HepG2 (cell line): ENCODE measurements at regions not wholly inside any gene's neighbourhood (a gene's known extent, or its start where the extent isn't known, plus 50 kb on each side); places are given as distances from the start of the nearest gene placed in this dataset.

Experiments
- ATAC-seq: fragments of 200-7000 bp; cut with Tn5 transposase; 3 replicates; pipeline ENCODE4 v1.9.1; 2020; ENCODE audit warnings: mild to moderate bottlenecking, moderate library complexity
- BruUV-seq: library from RNA; stranded (reverse); fragments of 400-500 nt; replicated peaks from 2 replicates; lab custom pipeline; 2021; lab: Mats Ljungman, UMichigan
- CTCF ChIA-PET: fragments of 300-600 bp; formaldehyde crosslinking; extraction: SDS; loops from one replicate; lab custom pipeline; 2021; ENCODE audit warnings: low total read pairs, inconsistent platforms, low intra/inter-chr PET ratio; lab: Yijun Ruan, JAX
- POLR2A ChIA-PET: fragments of 350-600 bp; sonication (Branson Sonifier 250); formaldehyde crosslinking; loops from one replicate; lab custom pipeline; 2020; ENCODE audit warnings: antibody characterized with exemption, inconsistent platforms; lab: Yijun Ruan, JAX
- DNase-seq: peaks from one replicate; pipeline ENCODE4 v3.0.0-alpha.2; 2015; ENCODE audit warnings: low spot score
- FAIRE-seq: peaks from 3 replicates; lab custom pipeline; 2011; peaks lifted over from hg19 to GRCh38; lab: Jason Lieb, UNC
- H2AFZ ChIP-seq: one replicate; pipeline ENCODE4 v1.6.1; 2011; ENCODE audit warnings: low read length, inconsistent platforms
- H3K27ac ChIP-seq: fragments of 300-600 bp; 3 replicates; pipeline ENCODE4 v1.8.0; 2011; ENCODE audit warnings: mixed run types, mild to moderate bottlenecking, mixed read lengths, low read length, inconsistent platforms; ENCODE audit not compliant: insufficient read depth; ENCODE audit errors: extremely low read length
- H3K27me3 ChIP-seq, 2 experiments: fragments of 200-600 bp in 1 of 2; 2 replicates in 1 of 2; 3 replicates in 1 of 2; pipeline versions ENCODE4 v1.6.0 to v1.8.0; 2011; ENCODE audit warnings: low read length in 2 of 2, mild to moderate bottlenecking in 2 of 2, moderate library complexity in 2 of 2, inconsistent platforms in 1 of 2; ENCODE audit not compliant: insufficient read depth in 2 of 2, control insufficient read depth in 1 of 2
- H3K36me3 ChIP-seq, 2 experiments: fragments of 200-600 bp in 1 of 2; replicated peaks in 1 of 2; 2 replicates in 1 of 2; 3 replicates in 1 of 2; pipeline versions ENCODE4 v1.5.1 to v1.8.0; 2011; ENCODE audit warnings: low read length in 2 of 2, inconsistent platforms in 1 of 2; ENCODE audit not compliant: insufficient read depth in 2 of 2, control insufficient read depth in 1 of 2
- H3K4me1 ChIP-seq: 2 replicates; pipeline ENCODE4 v1.5.1; 2012; ENCODE audit warnings: low read length, inconsistent platforms; ENCODE audit not compliant: insufficient read depth
- H3K4me2 ChIP-seq: 2 replicates; pipeline ENCODE4 v1.6.0; 2011; ENCODE audit warnings: low read depth, low read length, inconsistent platforms
- H3K4me3 ChIP-seq, 3 experiments: fragments of 200-600 bp in 1 of 3; sonication (generic), shearing (Covaris generic) in 1 of 3; replicated peaks in 1 of 3; 2 replicates each; pipeline ENCODE4 v1.5.1; 2011 to 2016; ENCODE audit warnings: low read length in 3 of 3, inconsistent platforms in 2 of 3, low read depth in 2 of 3, mild to moderate bottlenecking in 2 of 3, control low read depth in 1 of 3, mixed read lengths in 1 of 3; ENCODE audit not compliant: insufficient read depth in 1 of 3
- H3K79me2 ChIP-seq: one replicate; pipeline ENCODE4 v1.6.1; 2011; ENCODE audit warnings: low read length, inconsistent platforms; ENCODE audit not compliant: insufficient read depth
- H3K9ac ChIP-seq: 2 replicates; pipeline ENCODE4 v1.6.0; 2011; ENCODE audit warnings: mild to moderate bottlenecking, low read depth, low read length, inconsistent platforms; ENCODE audit not compliant: insufficient read depth
- H3K9me3 ChIP-seq: 2 replicates; pipeline ENCODE4 v1.5.1; 2012; ENCODE audit warnings: mild to moderate bottlenecking, low read length
- H4K20me1 ChIP-seq: 2 replicates; pipeline ENCODE4 v1.6.0; 2011; ENCODE audit warnings: inconsistent platforms, mild to moderate bottlenecking, low read length, moderate library complexity; ENCODE audit not compliant: insufficient read depth
- ATAD3A ChIP-seq: sonication (generic); formaldehyde crosslinking; IDR thresholded peaks from 2 replicates; pipeline ENCODE4 v1.4.0; 2020; ENCODE audit warnings: missing genetic modification reagents
- CTCF ChIP-seq: sonication (generic); formaldehyde crosslinking; IDR thresholded peaks from 2 replicates; pipeline ENCODE4 v1.5.0; 2020; ENCODE audit warnings: mild to moderate bottlenecking, missing genetic modification reagents, moderate library complexity
- DNMT3B ChIP-seq: conservative IDR thresholded peaks from 2 replicates; pipeline ENCODE4 v1.6.1; 2016; ENCODE audit warnings: missing biosample characterization, control low read depth
- EHMT2 ChIP-seq: fragments of 200-600 bp; sonication (generic); IDR thresholded peaks from 2 replicates; pipeline ENCODE4 v1.7.0; 2017; ENCODE audit warnings: antibody characterized with exemption, low read depth, low read length, borderline replicate concordance
- HDAC1 ChIP-seq: sonication (generic); formaldehyde crosslinking; IDR thresholded peaks from 2 replicates; pipeline ENCODE4 v1.5.1; 2020; ENCODE audit warnings: mild to moderate bottlenecking, missing genetic modification reagents
- MAF1 ChIP-seq: sonication (generic); formaldehyde crosslinking; IDR thresholded peaks from 2 replicates; pipeline ENCODE4 v1.5.0; 2020; ENCODE audit warnings: missing genetic modification reagents, borderline replicate concordance
- MTF2 ChIP-seq: sonication (generic); formaldehyde crosslinking; IDR thresholded peaks from 2 replicates; pipeline ENCODE4 v1.5.0; 2020; ENCODE audit warnings: missing genetic modification reagents, borderline replicate concordance
- SMC3 ChIP-seq: IDR thresholded peaks from 2 replicates; pipeline ENCODE4 v1.6.1; 2011; ENCODE audit warnings: low read length, improper control_type of control experiment
- SP5 ChIP-seq: IDR thresholded peaks from 2 replicates; pipeline ENCODE4 v1.6.1; 2016; ENCODE audit warnings: low read depth, borderline replicate concordance
- STAG1 ChIP-seq: sonication (generic); formaldehyde crosslinking; IDR thresholded peaks from 2 replicates; pipeline ENCODE4 v1.4.0; 2020; ENCODE audit warnings: missing genetic modification reagents
- THAP11 ChIP-seq: IDR thresholded peaks from 2 replicates; pipeline ENCODE4 v1.6.1; 2016; ENCODE audit warnings: missing biosample characterization, missing genetic modification reagents
- YY1 ChIP-seq: IDR thresholded peaks from 2 replicates; pipeline ENCODE4 v1.6.1; 2011; ENCODE audit warnings: low read length, low read depth, moderate library complexity, mild to moderate bottlenecking; ENCODE audit not compliant: insufficient read depth, insufficient replicate concordance
- ZNF235 ChIP-seq: sonication (generic); formaldehyde crosslinking; IDR thresholded peaks from 2 replicates; pipeline ENCODE4 v1.8.1; 2023; ENCODE audit warnings: mild to moderate bottlenecking, missing genetic modification reagents, borderline replicate concordance
- ZNF33B ChIP-seq: sonication (generic); formaldehyde crosslinking; IDR thresholded peaks from 2 replicates; pipeline ENCODE4 v1.5.1; 2020; ENCODE audit warnings: mild to moderate bottlenecking, missing genetic modification reagents
- ZNF451 ChIP-seq: sonication (generic); formaldehyde crosslinking; IDR thresholded peaks from 2 replicates; pipeline ENCODE4 v1.5.0; 2020; ENCODE audit warnings: mild to moderate bottlenecking, missing genetic modification reagents
- ZNF530 ChIP-seq: sonication (generic); formaldehyde crosslinking; IDR thresholded peaks from 2 replicates; pipeline ENCODE4 v1.5.0; 2020; ENCODE audit warnings: low read depth, mild to moderate bottlenecking, missing genetic modification reagents
- ZNF740 ChIP-seq: sonication (generic); formaldehyde crosslinking; IDR thresholded peaks from 2 replicates; pipeline ENCODE4 v1.4.0; 2020; ENCODE audit warnings: missing genetic modification reagents
- ZSCAN12 ChIP-seq: sonication (generic); formaldehyde crosslinking; IDR thresholded peaks from 2 replicates; pipeline ENCODE4 v1.9.0; 2021; ENCODE audit warnings: mild to moderate bottlenecking, missing genetic modification reagents
- WGBS: methylation state at CpG from one replicate; pipeline ENCODE4 v1.1.6; 2017; ENCODE audit warnings: low lambda C conversion rate; 5-methylcytosine and 5-hydroxymethylcytosine counted together
- in situ Hi-C: cut with HindIII; loops from 2 replicates; pipeline ENCODE4 v1.10.0; 2017; ENCODE audit warnings: low pct_unique_long_range_greater_than_20kb; ENCODE audit not compliant: extremely low pct_ligation_motif_present
- intact Hi-C: fragments of 100-400 bp; cut with micrococcal nuclease; formaldehyde crosslinking; loops from one replicate; pipeline ENCODE4 v1.10.0; 2022; ENCODE audit not compliant: unreplicated experiment

GRCh38 chr9:89919171-89919681, 314.4 kb downstream of the GADD45G start:
- intact Hi-C loops = no loop called here
- no peaks in the 10 kb centered on the region for H4K20me1 ChIP-seq
- peaks cover 10% of the 10 kb centered on the region for H3K4me1 ChIP-seq
- H3K9ac ChIP-seq = no peak overlapping the region
- H3K27ac ChIP-seq = no peak overlapping the region
- FAIRE-seq (no peak), ATAC-seq (peak; percentile 77), DNase-seq (peak; percentile 6)
- no peaks in the 10 kb centered on the region for H3K36me3 ChIP-seq
- in situ Hi-C loops = loop anchor here (10.0 kb wide), 1 partner anchor 176 kb away; no protein-coding TSS in a partner anchor
- no peaks in the 10 kb centered on the region for H3K79me2 ChIP-seq
- POLR2A ChIA-PET = no interaction called here
- no peaks in the 10 kb centered on the region for H3K9me3 ChIP-seq
- no peak overlapping the region for H3K4me3 ChIP-seq
- TF ChIP-seq STAG1 = peak; percentile 36; the same call in 1 of the 2 replicates
- TF ChIP-seq SMC3 = peak; percentile 36; the same call in 1 of the 2 replicates
- no peak for TF ChIP-seq YY1
- TF ChIP-seq MTF2 (CRISPR knock-in tag) = no peak
- peak; percentile 49 for TF ChIP-seq CTCF (CRISPR knock-in tag)
- TF ChIP-seq HDAC1 (CRISPR knock-in tag) = no peak
- WGBS = 23% methylated on average over 12 of the region's 12 CpGs
- no peaks in the 10 kb centered on the region; a peak in 1 of 5 replicates for H3K27me3 ChIP-seq
- no peak overlapping the region for H3K4me2 ChIP-seq
- BruUV-seq = no TSS peak
- CTCF ChIA-PET = interaction anchor here (0.7 to 1.6 kb wide), 2 partner anchors 316 to 321 kb away, joined by 3 to 4 read pairs; no protein-coding TSS in a partner anchor
- H2AFZ ChIP-seq = no peak overlapping the region

DNA sequence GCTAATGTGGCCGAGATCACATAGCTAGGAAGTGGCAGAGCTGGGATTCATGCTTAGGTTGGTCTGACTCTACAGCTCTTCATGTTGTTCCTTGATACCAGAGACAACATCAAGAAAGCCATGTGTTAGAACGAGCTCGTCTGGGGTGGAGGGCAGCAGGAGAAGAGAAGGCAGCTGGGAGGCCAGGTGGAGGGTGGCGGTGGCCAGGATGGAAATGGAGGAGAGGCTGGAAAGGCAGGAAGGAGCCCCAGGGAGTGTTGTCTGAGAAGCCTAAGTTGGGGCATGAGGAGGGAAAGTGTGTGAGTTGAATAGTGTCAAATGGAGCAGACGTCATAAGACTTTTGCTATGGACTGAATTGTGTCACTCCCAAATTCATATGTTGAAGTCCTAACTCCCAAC, 315.3 kb downstream of the GADD45G start:
- 44% methylated on average over 4 of the region's 5 CpGs for WGBS
- CTCF ChIA-PET = interaction anchor here (0.7 to 1.6 kb wide), 2 partner anchors 317 to 322 kb away, joined by 3 to 4 read pairs; no protein-coding TSS in a partner anchor
- Histone ChIP-seq H4K20me1 (no peaks in the 10 kb centered on the region), H3K27me3 (no peaks in the 10 kb centered on the region; a peak in 1 of 5 replicates), H3K27ac (no peak overlapping the region), H3K79me2 (no peaks in the 10 kb centered on the region), H2AFZ (no peak overlapping the region), H3K4me2 (no peak overlapping the region), H3K36me3 (no peaks in the 10 kb centered on the region), H3K4me1 (peaks cover 17% of the 10 kb centered on the region), H3K9me3 (no peaks in the 10 kb centered on the region), H3K4me3 (no peak overlapping the region), H3K9ac (no peak overlapping the region)
- BruUV-seq = no TSS peak
- intact Hi-C loops = no loop called here
- FAIRE-seq = no peak
- in situ Hi-C loops = loop anchor here (5.0 kb wide), 1 partner anchor 318 kb away; no protein-coding TSS in a partner anchor
- POLR2A ChIA-PET = no interaction called here
- no peak for ATAC-seq
- DNase-seq = no peak
- TF ChIP-seq ZNF530 (CRISPR knock-in tag) (no peak), DNMT3B (no peak), SP5 (CRISPR knock-in tag) (no peak), ATAD3A (CRISPR knock-in tag) (no peak), ZNF33B (no peak), ZSCAN12 (CRISPR knock-in tag) (no peak), ZNF235 (CRISPR knock-in tag) (no peak), THAP11 (no peak), ZNF740 (CRISPR knock-in tag) (no peak), MAF1 (CRISPR knock-in tag) (no peak), EHMT2 (no peak), ZNF451 (no peak)
